ENCODE measurements at regions not wholly inside any gene's neighbourhood (a gene's known extent, or its start where the extent isn't known, plus 50 kb on each side); places are given as distances from the start of the nearest gene placed in this dataset.

GRCh38 chr4:62288808-62289541 is 1088.8 kb downstream of the ADGRL3 start:
- no peak for DNase-seq

- no peak for DNase-seq
Measured at GRCh38 chr4:62285026-62285425, 1084.9 kb downstream of the ADGRL3 start.

GRCh38 chr4:62279689-62280088 is 1079.6 kb downstream of the ADGRL3 start:
- DNase-seq: no peak

GRCh38 chr4:62275470-62275869 is 1075.3 kb downstream of the ADGRL3 start:
- no peak for DNase-seq

GRCh38 chr4:62274782-62275181 is 1074.7 kb downstream of the ADGRL3 start:
- DNase-seq: no peak

GRCh38 chr4:62271107-62271506 is 1071.0 kb downstream of the ADGRL3 start:
- no peak for DNase-seq

- no peak for DNase-seq
Measured at GRCh38 chr4:62269918-62270317, 1069.8 kb downstream of the ADGRL3 start.

- no peak for DNase-seq
Measured at GRCh38 chr4:62263454-62263853, 1063.3 kb downstream of the ADGRL3 start.

GRCh38 chr4:62262676-62263075 is 1062.5 kb downstream of the ADGRL3 start:
- no peak for DNase-seq

- DNase-seq: no peak
Measured at GRCh38 chr4:62260254-62260653, 1060.1 kb downstream of the ADGRL3 start.

GRCh38 chr4:62256479-62256878 is 1056.4 kb downstream of the ADGRL3 start:
- no peak for DNase-seq

GRCh38 chr4:62252728-62253127 is 1052.6 kb downstream of the ADGRL3 start:
- DNase-seq: no peak

- DNase-seq: no peak
Measured at GRCh38 chr4:62250100-62250499, 1050.0 kb downstream of the ADGRL3 start.

- DNase-seq: peak; percentile 19
Measured at GRCh38 chr4:62243895-62244294, 1043.8 kb downstream of the ADGRL3 start.

- no peak for DNase-seq
Measured at GRCh38 chr4:62235911-62236310, 1035.8 kb downstream of the ADGRL3 start.

GRCh38 chr4:62232814-62233213 is 1032.7 kb downstream of the ADGRL3 start:
- peak; percentile 15 for DNase-seq

- DNase-seq: no peak
Measured at GRCh38 chr4:62231994-62232393, 1031.9 kb downstream of the ADGRL3 start.

- no peak for DNase-seq
Measured at GRCh38 chr4:62226082-62226481, 1026.0 kb downstream of the ADGRL3 start.

- no peak for DNase-seq
Measured at GRCh38 chr4:62222121-62222520, 1022.0 kb downstream of the ADGRL3 start.

- DNase-seq: no peak
Measured at GRCh38 chr4:62210486-62210885, 1010.4 kb downstream of the ADGRL3 start.

- peak; percentile 9 for DNase-seq
Measured at GRCh38 chr4:62209757-62210485, 1009.8 kb downstream of the ADGRL3 start.

GRCh38 chr4:62208921-62209320 is 1008.8 kb downstream of the ADGRL3 start:
- DNase-seq: no peak

- no peak for DNase-seq
Measured at GRCh38 chr4:62204136-62204535, 1004.0 kb downstream of the ADGRL3 start.

GRCh38 chr4:62199291-62199810 is 999.2 kb downstream of the ADGRL3 start:
- no peak for DNase-seq

All from NCI-H146 (cell line).